ENCODE measurements at regions not wholly inside any gene's neighbourhood (a gene's known extent, or its start where the extent isn't known, plus 50 kb on each side); places are given as distances from the start of the nearest gene placed in this dataset.

DNA sequence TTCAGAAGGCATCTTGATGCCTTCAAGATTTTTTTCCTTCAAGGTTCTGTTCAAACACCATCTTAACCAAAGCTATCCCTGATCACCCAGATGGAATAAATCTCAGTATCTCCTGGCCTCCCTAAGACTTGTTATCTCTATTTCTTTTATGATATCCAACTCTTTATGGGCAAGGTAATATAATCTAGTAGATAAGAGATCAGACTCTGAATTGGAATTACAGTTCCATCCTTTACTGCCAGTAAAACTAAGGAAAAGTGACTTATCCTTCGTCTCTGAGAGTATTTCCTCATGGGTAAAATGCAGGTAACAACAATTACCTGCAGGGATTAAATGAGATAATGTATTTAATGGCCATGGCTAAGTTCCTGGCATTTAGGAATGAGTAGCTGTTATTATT lies 445.0 kb upstream of the DAB1 start:
- H3K4me3 ChIP-seq (ENCODE audit: low read length), result no peak overlapping the region

DNA sequence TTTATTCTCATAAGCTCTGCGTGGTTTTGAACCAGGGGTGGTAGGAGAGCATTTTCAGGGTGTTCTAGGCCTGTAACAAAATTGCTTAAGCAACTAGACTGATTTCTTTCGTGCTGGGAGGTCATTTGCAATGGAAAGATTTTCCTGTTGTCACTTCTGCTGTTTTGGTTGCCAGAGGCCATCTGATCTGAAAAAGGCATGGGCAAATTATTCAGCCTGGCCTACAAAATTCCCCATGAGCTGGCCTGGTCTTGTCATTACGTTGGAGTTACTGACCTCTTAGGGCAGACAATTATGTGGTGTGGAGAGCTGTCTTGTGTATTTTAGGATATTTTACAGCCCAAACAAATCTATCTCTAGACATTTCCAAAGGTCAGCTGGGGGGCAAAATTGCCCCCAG lies 444.4 kb upstream of the DAB1 start:
- Histone ChIP-seq H3K36me3 (ENCODE audit: control insufficient read depth, insufficient read depth, low read length) (no peaks in the 10 kb centered on the region), H3K27me3 (ENCODE audit: control insufficient read depth, insufficient read depth, low read length) (no peaks in the 10 kb centered on the region), H3K4me1 (ENCODE audit: control insufficient read depth, insufficient read depth, low read length) (no peaks in the 10 kb centered on the region), H3K27ac (ENCODE audit: low read depth, low read length) (no peak overlapping the region), H3K4me3 (ENCODE audit: low read length) (no peak overlapping the region), H3K9ac (ENCODE audit: low read length) (no peak overlapping the region)

More for the DNA sequence above, 445.0 kb upstream of the DAB1 start:
- Histone ChIP-seq H3K27me3 (ENCODE audit: control insufficient read depth, insufficient read depth, low read length) (no peaks in the 10 kb centered on the region), H3K9ac (ENCODE audit: low read length) (no peak overlapping the region), H3K27ac (ENCODE audit: low read depth, low read length) (no peak overlapping the region), H3K36me3 (ENCODE audit: control insufficient read depth, insufficient read depth, low read length) (no peaks in the 10 kb centered on the region), H3K4me1 (ENCODE audit: control insufficient read depth, insufficient read depth, low read length) (no peaks in the 10 kb centered on the region)

DNA sequence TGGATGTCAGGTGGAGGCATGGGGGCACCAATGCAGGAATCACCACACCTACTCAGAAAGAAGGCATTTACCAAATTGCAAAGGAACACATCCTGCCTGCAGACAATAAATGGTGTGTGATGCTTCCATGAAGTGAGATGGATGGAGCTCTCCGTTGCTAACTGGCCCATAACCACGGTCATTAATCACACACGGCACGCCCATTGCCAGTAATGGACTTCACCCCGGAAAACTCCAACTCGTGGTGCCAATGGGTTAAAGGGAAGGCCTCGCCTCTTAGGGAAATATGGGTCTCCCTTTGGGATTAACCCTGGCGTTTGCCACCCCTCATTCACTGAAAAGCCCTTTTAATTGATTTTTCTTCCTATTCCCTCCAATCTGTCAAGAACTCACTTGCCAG lies 443.1 kb upstream of the DAB1 start:
- Histone ChIP-seq H3K4me1 (ENCODE audit: control insufficient read depth, insufficient read depth, low read length) (no peaks in the 10 kb centered on the region), H3K27ac (ENCODE audit: low read depth, low read length) (no peak overlapping the region), H3K9ac (ENCODE audit: low read length) (no peak overlapping the region), H3K4me3 (ENCODE audit: low read length) (no peak overlapping the region), H3K36me3 (ENCODE audit: control insufficient read depth, insufficient read depth, low read length) (no peaks in the 10 kb centered on the region), H3K27me3 (ENCODE audit: control insufficient read depth, insufficient read depth, low read length) (no peaks in the 10 kb centered on the region)

DNA sequence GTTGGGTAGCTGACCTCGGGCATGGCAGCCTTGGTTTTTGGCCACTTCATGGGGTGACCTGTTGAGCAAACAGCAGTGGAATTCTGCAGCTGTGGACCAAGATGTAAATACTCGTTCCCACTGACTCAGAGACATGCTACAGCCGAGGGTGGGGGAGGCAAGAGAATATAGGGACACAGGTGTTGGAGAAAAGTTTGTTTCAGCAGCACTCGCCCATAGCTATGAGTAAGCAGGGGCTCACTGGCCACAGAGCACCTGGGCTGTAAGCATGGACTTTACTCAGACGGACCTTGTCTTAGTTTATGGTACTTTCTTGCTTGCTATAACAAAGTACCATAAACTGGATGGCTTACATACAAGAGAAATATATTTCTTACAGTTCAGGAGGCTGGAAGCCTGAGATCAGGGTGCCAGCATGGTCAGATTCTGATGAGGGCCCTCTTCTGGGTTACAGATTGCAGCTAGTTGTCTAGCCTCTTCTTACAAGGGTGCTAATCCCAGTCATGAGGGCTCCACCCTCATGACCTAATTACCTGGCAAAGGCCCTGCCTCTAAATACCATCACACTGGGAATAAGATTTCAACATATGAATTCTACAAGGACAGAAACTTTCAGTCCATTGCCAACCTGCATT lies 437.2 kb upstream of the DAB1 start:
- Histone ChIP-seq H3K4me1 (ENCODE audit: control insufficient read depth, insufficient read depth, low read length) (no peaks in the 10 kb centered on the region), H3K36me3 (ENCODE audit: control insufficient read depth, insufficient read depth, low read length) (no peaks in the 10 kb centered on the region), H3K27ac (ENCODE audit: low read depth, low read length) (no peak overlapping the region), H3K4me3 (ENCODE audit: low read length) (no peak overlapping the region), H3K9ac (ENCODE audit: low read length) (no peak overlapping the region), H3K27me3 (ENCODE audit: control insufficient read depth, insufficient read depth, low read length) (no peaks in the 10 kb centered on the region)

DNA sequence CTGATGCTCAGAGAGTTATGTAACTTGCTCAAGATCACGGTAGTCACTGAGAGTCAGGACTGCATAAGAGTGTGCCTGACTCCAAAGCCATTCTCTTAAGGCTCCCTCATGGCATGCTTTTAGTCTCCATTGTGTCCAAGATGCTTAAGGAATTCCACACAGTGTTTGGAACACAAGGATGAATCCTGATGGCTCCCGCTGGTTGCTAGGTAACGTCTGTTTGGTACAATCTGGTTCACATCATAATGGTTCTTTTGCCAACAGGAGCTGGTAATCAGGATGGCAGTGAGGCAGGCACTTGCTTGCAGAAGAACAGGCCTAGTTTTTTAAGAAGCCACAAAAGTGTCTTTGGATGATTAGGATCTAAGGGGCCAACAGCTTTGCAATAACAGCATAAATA lies 436.5 kb upstream of the DAB1 start:
- no peak overlapping the region for H3K27ac ChIP-seq (ENCODE audit: low read depth, low read length)
- no peaks in the 10 kb centered on the region for H3K27me3 ChIP-seq (ENCODE audit: control insufficient read depth, insufficient read depth, low read length)
- H3K4me3 ChIP-seq (ENCODE audit: low read length), result no peak overlapping the region
- H3K9ac ChIP-seq (ENCODE audit: low read length), result no peak overlapping the region
- no peaks in the 10 kb centered on the region for H3K4me1 ChIP-seq (ENCODE audit: control insufficient read depth, insufficient read depth, low read length)
- no peaks in the 10 kb centered on the region for H3K36me3 ChIP-seq (ENCODE audit: control insufficient read depth, insufficient read depth, low read length)

DNA sequence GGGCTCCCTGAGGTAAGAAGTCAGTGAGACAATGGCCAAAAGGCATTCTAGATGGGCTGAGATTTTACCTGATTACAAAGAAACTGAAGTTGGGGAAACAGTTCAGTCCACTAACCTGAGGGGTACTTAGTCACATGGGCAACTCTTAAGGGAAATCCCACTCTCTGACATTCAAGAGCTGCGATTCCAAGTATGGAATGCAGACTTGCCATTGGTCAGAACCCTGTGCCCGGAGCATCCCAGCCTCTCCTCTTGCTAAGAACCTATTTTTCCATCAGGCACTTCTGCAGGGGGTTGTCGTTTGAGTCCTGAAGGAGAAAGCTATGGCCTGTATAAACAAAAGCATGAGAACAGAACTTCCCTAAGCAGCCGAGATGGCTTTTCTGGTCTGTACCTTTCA lies 434.9 kb upstream of the DAB1 start:
- no peaks in the 10 kb centered on the region for H3K36me3 ChIP-seq (ENCODE audit: control insufficient read depth, insufficient read depth, low read length)
- H3K4me3 ChIP-seq (ENCODE audit: low read length), result no peak overlapping the region
- H3K4me1 ChIP-seq (ENCODE audit: control insufficient read depth, insufficient read depth, low read length), result no peaks in the 10 kb centered on the region
- H3K27ac ChIP-seq (ENCODE audit: low read depth, low read length), result no peak overlapping the region
- H3K9ac ChIP-seq (ENCODE audit: low read length), result no peak overlapping the region
- no peaks in the 10 kb centered on the region for H3K27me3 ChIP-seq (ENCODE audit: control insufficient read depth, insufficient read depth, low read length)

DNA sequence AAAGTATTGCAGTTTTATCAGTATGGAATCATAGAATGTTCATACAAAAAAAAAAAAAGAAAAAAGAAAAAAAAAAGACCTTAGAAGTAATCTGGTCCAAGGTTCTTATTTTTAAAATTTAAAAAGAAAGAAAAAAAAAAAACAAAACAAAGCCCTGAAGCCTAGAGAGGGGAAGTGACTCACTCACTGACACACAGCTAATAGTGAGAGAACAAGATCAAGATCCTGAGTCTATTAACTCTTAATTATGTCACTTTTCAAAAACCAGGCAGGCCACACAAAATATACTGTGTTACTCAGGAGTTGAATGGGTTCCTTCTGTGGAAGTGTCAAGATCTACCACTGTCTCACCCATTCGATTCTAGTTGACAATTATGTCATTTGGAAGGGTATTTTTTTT lies 433.9 kb upstream of the DAB1 start:
- no peak overlapping the region for H3K9ac ChIP-seq (ENCODE audit: low read length)
- H3K4me1 ChIP-seq (ENCODE audit: control insufficient read depth, insufficient read depth, low read length), result no peaks in the 10 kb centered on the region
- H3K4me3 ChIP-seq (ENCODE audit: low read length), result no peak overlapping the region
- no peaks in the 10 kb centered on the region for H3K27me3 ChIP-seq (ENCODE audit: control insufficient read depth, insufficient read depth, low read length)
- H3K36me3 ChIP-seq (ENCODE audit: control insufficient read depth, insufficient read depth, low read length), result no peaks in the 10 kb centered on the region
- H3K27ac ChIP-seq (ENCODE audit: low read depth, low read length), result no peak overlapping the region

DNA sequence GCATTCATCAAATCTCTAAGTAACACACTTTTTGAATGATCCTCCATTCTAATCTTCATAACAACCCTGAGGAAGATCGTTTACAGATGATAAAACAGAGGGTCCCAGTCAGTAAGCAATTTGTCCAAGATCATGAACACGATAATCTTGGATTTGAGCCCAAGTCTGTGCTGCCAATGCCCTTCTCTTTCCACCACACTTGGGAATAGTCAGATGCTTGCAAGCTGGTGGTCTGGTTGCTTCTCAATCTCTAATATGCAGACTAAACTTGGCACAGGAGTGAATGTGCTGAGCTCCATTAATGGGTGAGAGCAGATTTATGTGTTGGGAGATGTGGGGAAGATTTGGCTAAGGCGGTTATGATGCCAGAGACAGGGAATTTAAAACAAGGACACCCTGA lies 430.6 kb upstream of the DAB1 start:
- H3K4me3 ChIP-seq (ENCODE audit: low read length), result no peak overlapping the region
- H3K27ac ChIP-seq (ENCODE audit: low read depth, low read length), result no peak overlapping the region
- H3K9ac ChIP-seq (ENCODE audit: low read length), result no peak overlapping the region
- H3K27me3 ChIP-seq (ENCODE audit: control insufficient read depth, insufficient read depth, low read length), result no peaks in the 10 kb centered on the region
- no peaks in the 10 kb centered on the region for H3K36me3 ChIP-seq (ENCODE audit: control insufficient read depth, insufficient read depth, low read length)
- no peaks in the 10 kb centered on the region for H3K4me1 ChIP-seq (ENCODE audit: control insufficient read depth, insufficient read depth, low read length)

DNA sequence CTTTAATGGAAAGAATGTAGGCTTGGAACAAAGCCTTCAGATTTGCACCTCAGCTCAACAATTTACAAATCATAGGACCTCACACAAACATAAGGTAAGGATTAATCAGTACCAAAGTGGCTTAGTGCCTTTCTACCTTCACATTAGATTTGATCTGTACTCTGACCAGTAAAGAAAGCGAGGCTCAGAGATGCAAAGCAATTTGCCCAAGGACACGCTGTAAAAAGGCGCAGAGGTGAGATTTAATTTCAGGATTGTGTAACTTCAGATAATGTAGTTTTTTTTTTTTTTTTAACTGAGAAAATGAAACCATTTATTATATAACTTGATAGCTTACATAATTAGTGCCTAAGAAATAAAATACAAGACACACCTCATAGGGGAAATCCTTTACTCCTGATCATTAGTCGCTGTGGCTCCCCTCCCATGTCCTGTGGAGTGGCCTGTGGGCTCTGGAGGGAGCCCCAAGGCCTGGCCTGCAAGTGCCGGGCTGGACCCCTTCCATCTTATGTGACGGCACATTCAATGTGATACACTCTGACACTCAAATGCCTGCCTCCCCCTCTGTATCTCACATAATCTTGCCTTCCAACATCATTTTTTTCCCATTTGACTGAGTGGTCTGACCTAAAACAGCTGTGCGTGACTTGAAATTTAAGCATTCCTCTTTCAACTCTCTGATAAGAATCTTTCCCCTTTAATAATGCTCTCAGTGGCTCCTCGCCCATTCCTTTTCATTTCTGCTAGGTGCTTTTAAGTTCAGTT lies 426.5 kb upstream of the DAB1 start:
- Histone ChIP-seq H3K4me1 (ENCODE audit: control insufficient read depth, insufficient read depth, low read length) (no peaks in the 10 kb centered on the region), H3K9ac (ENCODE audit: low read length) (no peak overlapping the region), H3K27ac (ENCODE audit: low read depth, low read length) (no peak overlapping the region), H3K27me3 (ENCODE audit: control insufficient read depth, insufficient read depth, low read length) (no peaks in the 10 kb centered on the region), H3K36me3 (ENCODE audit: control insufficient read depth, insufficient read depth, low read length) (no peaks in the 10 kb centered on the region), H3K4me3 (ENCODE audit: low read length) (no peak overlapping the region)

DNA sequence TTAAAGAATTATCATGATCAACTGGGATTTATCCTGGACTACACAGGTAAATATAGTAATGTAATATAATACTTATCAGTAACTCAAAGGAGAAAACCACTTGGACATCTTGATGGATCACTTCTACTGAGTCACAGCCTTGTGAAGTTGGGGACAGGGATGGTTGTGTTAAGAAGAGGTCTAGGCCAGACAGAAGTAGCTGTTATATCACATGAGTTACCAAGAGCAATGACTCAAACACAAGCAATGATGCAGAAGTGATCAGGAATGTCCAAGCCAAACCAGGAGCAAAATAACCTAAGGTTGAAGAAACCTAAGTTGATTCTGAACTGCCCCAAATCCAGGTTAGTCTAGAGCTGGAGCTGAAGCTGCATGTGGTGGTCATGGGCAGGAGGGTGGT lies 424.5 kb upstream of the DAB1 start:
- Histone ChIP-seq H3K9ac (ENCODE audit: low read length) (no peak overlapping the region), H3K4me1 (ENCODE audit: control insufficient read depth, insufficient read depth, low read length) (no peaks in the 10 kb centered on the region), H3K36me3 (ENCODE audit: control insufficient read depth, insufficient read depth, low read length) (no peaks in the 10 kb centered on the region), H3K4me3 (ENCODE audit: low read length) (no peak overlapping the region), H3K27ac (ENCODE audit: low read depth, low read length) (no peak overlapping the region), H3K27me3 (ENCODE audit: control insufficient read depth, insufficient read depth, low read length) (no peaks in the 10 kb centered on the region)

DNA sequence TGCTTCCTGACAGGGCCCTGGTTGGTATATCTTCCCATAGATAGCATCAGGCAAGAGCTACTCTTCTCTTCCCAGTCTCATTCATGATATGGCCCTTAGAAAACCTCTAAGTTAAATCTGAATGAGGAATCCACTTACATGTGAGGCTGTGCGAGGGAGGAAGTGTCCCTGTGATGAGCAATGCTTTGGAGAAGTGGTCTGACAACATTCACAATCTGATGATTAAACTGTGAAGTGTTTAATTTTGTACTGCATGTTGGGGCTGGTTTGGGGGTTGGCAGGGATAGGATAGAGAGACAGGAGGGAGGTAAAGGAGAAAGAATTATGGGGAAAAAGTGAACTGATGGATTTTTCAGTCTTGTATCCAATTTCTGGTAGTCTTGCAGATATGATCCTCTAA lies 421.2 kb upstream of the DAB1 start:
- no peaks in the 10 kb centered on the region for H3K27me3 ChIP-seq (ENCODE audit: control insufficient read depth, insufficient read depth, low read length)
- H3K9ac ChIP-seq (ENCODE audit: low read length), result no peak overlapping the region
- no peak overlapping the region for H3K27ac ChIP-seq (ENCODE audit: low read depth, low read length)
- no peak overlapping the region for H3K4me3 ChIP-seq (ENCODE audit: low read length)
- no peaks in the 10 kb centered on the region for H3K4me1 ChIP-seq (ENCODE audit: control insufficient read depth, insufficient read depth, low read length)
- no peaks in the 10 kb centered on the region for H3K36me3 ChIP-seq (ENCODE audit: control insufficient read depth, insufficient read depth, low read length)

DNA sequence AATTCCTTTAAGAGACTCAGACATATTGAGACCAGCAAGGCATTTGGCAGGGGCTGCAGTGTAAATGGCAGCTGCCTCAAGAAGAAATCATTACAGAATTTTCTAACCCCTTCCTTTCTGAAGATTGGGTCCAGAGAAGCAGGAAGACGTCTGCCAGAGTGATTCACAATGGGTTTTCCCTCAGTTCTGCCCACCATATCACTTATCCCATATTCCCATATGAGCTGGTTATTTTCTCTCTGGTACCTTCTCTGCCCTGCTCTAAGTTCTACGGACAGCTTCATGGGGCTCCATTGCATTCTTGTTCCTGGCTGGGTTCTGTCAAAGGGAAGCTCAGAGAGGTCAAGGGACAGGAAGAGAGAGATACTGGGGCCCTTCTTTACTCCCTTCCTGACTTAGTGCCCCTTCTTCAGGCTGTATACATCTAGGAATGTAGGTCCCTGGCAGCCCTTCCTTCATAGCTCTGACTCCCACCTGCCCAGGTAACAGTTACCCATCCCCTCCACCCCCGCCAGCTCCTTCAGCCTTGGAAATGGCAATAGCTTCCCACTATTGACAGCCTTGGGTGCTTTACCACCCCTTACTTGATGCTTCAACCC lies 420.6 kb upstream of the DAB1 start:
- H3K4me3 ChIP-seq (ENCODE audit: low read length), result no peak overlapping the region
- H3K27me3 ChIP-seq (ENCODE audit: control insufficient read depth, insufficient read depth, low read length), result no peaks in the 10 kb centered on the region
- no peak overlapping the region for H3K9ac ChIP-seq (ENCODE audit: low read length)
- no peaks in the 10 kb centered on the region for H3K36me3 ChIP-seq (ENCODE audit: control insufficient read depth, insufficient read depth, low read length)
- no peaks in the 10 kb centered on the region for H3K4me1 ChIP-seq (ENCODE audit: control insufficient read depth, insufficient read depth, low read length)
- no peak overlapping the region for H3K27ac ChIP-seq (ENCODE audit: low read depth, low read length)

DNA sequence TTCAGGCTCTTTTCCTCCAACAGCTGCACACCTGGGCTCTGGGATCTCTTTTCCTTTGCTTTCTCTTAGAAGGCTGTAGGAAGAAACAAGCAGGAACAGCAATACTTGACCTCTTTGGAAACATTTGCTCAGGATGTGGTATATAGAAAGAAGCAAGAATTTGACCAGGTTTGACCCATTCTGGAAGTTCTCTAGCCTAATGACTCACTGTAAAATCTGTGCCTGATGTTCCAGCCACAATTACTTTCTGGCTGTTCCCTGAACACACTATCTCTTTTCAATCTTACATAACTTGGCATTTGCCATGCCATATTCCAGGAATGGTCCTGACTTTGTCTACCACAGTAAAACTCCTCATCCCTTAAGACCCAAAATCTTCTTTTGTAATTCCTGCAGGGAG lies 419.9 kb upstream of the DAB1 start:
- H3K36me3 ChIP-seq (ENCODE audit: control insufficient read depth, insufficient read depth, low read length), result no peaks in the 10 kb centered on the region
- no peaks in the 10 kb centered on the region for H3K4me1 ChIP-seq (ENCODE audit: control insufficient read depth, insufficient read depth, low read length)
- no peak overlapping the region for H3K4me3 ChIP-seq (ENCODE audit: low read length)
- no peaks in the 10 kb centered on the region for H3K27me3 ChIP-seq (ENCODE audit: control insufficient read depth, insufficient read depth, low read length)
- H3K9ac ChIP-seq (ENCODE audit: low read length), result no peak overlapping the region
- no peak overlapping the region for H3K27ac ChIP-seq (ENCODE audit: low read depth, low read length)

Data from rectal smooth muscle tissue (tissue), 1 donor.